Colon (tissue), 2 donors: ENCODE measurements at regions not wholly inside any gene's neighbourhood (a gene's known extent, or its start where the extent isn't known, plus 50 kb on each side); places are given as distances from the start of the nearest gene placed in this dataset.
"Not testable (repeated sequence)": the region's sequence is repeated elsewhere in the genome, so short reads cannot be mapped to it uniquely, and the experiment has no call there.

ENCODE experiments used
- FAIRE-seq: peaks from 2 replicates; lab custom pipeline; 2012; peaks lifted over from hg19 to GRCh38; lab: Jason Lieb, UNC
- donor health status: control.
- donor health status: control.

DNA sequence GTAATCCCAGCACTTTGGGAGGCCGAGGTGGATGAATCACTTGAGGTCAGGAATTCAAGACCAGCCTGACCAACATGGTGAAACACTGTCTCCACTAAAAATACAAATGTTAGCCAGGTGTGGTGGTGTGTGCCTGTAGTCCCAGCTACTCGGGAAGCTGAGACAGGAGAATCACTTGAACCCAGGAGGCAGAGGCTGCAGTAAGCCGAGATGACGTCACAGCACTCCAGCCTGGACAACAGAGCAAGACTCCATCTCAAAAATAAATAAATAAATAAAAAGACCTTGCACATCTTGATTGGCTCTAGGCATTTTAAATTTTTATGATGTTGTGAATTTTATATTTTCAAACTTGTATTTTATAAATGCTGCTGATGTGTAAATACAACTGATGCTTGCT is 141.7 kb downstream of the ARRDC3 start:
- FAIRE-seq: not testable (repeated sequence)

DNA sequence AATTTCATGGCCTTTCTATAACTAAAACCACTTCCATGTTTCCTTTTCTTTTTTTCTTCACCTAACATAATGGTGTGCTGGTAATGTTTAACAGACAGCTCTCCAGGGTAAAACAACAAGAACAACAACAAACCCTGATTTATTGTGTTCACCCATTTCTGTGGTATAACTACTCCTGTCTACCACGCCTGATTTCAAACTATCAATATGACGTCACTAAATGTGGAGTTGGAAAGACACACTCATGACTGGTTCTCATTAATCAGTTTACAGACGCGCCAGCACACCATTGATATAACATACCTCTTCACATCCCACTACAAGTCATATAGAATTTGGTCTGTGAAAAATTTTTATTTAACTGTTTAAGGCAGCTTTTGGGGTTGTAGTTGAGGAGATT is 142.9 kb downstream of the ARRDC3 start:
- no peak for FAIRE-seq

DNA sequence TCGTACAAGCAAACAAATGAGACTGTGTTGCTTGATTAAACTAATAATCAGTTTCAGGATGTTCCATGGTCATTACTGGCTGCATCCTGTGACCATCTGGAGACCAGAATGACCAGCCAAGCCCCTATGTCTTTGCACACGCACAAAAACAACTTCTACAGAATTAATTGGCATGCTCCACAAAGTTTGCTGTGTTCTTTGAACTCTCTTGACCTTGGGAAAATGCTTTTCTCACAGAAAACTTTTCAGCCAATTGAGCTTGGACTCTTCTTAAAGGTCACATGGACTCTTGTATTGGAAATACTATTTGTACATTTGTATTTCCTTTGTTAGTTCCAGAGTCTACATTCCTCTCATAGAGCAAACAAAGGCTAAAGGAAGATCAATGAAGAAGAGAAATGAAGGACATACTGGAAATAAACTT is 147.8 kb downstream of the ARRDC3 start:
- FAIRE-seq: no peak

DNA sequence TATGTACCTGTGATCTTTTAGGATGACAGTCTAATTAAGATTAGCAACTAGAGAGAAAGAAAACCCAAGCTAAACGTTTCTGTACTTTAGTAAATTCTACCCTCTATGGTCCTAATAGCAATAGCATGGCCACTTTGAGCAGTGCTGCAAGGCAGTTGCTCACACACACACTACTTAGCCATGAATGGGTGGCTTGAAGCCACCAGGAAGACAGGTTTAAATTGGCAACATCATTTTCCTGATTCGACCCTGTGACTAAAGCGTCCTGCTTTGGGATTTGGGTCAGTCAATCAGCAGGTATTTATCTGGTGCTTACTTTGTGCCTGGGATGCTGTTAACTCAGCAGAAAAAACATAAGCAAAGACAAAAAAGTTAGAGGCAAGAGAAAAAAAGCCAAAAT is 150.6 kb downstream of the ARRDC3 start:
- FAIRE-seq: no peak

DNA sequence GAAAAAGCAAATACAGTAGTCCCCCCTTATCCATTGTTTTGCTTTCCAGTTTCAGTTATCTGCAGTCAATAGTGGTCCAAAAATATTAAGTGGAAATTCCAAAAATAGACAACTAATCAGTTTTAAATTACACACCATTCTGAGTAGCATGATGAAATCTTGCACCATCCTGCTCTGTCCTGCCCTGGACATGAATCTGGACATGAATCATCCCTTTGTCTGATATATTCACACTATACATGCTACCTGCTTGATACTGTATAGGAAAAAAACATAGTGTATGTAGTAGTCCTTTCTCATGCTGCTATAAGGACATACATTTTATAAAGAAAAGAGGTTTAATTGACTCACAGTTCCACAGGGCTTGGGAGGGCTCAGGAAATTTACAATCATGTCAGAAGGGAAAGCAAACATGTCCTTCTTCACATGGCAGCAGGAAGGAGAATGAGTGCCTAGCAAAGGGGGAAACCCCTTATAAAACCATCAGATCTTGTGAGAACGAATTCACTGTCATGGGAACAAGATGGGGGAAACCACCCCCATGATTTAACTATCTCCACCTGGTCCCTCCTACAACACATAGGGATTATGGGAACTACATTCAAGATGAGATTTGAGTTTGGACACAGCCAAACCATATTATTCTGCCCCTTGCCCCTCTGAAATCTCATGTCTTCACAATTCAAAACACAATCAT is 153.9 kb downstream of the ARRDC3 start:
- no peak for FAIRE-seq

DNA sequence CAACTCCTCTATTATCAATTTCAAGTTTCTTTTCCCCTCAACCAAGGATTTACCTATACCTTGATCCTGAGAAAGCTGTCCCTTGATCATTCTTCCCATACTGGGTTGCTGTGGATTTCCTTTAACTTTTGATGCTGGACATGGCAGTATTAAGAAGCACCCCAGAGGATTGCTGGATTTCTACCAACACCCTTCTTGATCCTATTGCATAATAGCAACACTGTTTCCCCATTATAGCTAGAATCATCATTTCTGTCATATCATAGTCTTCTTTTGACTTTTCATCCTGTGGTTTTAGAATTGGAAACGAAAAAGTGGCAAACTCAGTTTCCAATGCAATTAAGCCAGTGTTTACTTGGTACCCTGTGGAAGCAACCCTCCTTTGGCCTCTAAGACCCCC is 154.9 kb downstream of the ARRDC3 start:
- no peak for FAIRE-seq

DNA sequence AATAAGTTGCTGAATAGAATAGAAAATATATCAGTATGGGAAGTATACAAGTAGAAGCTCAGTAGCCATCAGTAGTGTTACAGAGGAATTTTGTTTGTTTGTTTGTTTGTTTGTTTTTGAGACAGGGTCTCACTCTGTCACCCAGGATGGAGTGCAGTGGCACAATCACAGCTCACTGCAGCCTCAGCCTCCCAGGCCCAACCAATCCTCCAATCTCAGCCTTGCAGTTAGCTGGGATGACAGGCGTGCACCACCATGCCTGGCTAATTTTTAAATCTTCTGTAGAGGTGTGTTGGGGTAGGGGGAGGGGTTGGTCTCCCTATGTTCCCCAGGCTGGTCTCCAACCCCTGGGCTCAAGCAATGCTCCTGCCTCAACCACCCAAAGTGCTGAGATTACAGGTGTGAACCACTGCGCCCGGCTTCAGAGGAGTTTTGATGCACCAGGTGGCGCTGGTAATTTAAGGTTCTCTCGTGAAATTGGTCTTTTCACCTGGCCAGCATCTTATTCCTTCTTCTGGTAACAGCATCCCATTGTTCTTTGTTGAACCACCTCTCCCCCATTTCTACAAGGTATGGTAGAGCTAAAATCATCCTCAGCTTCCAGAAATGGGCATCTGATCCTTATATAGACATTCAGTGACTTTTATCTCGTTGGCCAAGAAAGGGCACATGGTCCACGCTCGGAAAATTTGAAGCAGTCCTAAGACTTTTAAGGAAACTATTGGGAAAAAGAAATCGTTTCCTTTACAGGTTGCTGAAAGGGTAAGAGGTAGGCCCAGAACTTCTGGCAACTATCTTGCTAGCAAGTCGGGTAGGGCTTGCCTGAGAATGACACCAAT is 157.1 kb downstream of the ARRDC3 start:
- no peak for FAIRE-seq

DNA sequence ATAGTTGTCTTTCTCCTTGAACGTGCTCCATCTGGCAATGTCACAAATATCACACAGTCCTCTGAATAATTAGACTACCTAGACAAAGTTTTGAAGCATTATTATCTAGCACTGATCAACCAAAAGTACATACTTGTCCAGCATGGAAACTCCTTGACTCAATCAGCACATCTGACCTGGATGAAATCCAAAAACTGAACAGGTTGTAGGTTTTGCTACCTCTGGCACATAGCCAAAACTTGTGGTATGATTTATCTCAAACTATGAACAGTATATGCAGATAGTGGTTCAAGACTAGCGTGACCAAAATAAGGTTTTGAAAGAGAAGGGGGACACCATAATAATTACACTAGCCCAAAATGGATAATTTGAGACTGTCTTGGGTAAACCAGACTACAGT is 158.1 kb downstream of the ARRDC3 start:
- no peak for FAIRE-seq

DNA sequence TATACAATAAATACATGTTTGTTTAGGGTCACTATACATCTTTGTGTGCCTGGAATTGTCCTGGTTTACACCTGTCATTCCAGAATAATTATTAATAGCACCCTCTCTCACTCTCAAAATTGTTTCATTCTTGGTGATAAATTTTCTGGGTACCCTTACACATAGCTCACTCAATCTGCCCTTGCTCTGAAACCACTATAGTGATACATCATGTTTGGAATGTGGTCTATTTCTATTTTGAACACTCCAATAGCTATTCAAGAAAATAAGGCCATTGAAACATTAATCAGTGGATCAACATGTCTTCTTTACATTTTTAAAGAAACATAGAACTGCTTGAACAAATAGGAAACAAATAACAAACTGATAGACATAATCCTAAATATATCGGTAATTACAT is 158.7 kb downstream of the ARRDC3 start:
- FAIRE-seq: no peak

DNA sequence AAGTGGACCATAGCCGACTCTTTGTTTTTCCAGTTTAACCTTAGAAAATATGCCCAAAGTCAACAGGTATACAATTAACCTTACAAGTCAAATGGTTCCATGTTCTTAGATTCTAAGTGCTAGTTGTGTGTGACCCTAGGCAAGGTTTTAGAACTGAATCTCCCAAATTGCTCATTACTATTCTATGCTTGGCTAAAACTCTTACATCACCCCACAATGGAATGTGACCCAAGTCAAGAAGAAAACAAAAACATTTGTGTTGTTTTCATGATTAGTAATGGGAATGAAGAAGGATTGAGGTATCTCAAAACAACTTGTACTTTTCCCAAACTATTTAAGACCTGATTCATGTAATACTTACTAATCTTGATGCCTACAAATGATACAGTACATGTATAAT is 159.2 kb downstream of the ARRDC3 start:
- no peak for FAIRE-seq

DNA sequence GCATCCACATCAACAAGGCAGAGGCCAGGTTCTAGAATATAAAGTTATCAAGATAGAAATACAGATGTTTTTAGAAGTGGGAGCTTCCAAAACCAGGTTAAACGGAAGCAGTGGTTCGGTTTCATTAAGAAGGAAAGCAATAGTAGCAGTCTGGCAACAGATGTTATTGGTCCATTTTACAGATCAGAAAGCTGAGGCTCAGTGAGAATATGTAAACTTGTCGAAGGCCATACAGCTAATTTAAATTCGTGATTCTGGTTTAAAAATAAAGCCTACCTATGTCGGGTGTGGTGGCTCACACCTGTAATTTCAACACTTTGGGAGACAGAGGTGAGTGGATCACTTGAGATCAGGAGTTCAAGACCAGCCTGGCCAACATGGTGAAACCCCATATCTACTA is 160.6 kb downstream of the ARRDC3 start:
- no peak for FAIRE-seq

DNA sequence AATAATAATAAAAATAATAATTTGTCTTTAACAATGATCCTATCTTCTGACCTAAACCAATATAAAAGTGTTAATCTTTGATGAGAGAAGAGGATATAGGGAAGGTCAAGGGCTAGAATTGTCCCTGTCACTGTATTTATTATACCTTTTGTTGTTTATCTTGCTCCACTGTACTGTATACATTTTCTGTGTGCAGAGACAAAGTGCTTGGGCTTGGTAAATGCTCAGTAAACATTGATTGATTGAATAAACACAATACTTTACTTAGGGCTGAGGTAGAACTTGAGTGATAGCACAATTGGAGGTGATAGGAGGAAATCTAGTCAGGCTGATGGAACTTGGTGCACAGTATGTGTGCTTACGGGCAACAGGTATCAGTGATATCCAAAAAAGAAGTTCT is 161.2 kb downstream of the ARRDC3 start:
- no peak for FAIRE-seq

DNA sequence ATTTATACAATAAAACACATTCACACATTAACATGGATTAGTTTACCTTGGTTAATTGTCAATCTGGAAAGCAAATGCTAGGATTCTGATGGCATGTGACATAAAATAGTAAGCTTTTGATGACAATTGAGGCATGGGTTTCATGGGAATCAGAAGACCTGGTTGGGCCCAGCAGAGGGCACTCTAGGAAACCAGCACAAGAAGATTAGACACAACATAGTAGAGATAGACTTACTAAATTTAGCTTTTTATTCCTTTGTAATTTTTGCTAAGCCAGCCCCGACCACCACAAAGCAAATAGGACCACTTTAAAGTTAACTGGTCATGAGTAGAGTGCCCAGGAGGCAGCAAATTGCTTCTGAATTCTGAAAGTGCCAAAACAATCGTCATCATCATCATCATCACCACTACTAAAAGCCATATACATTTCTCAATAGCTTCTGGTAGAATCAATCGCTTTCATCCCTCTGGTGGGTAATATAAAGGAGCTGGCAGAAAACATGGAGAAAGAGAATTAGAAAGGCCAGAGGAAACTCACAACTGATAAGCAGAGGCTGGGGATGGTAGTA is 163.2 kb downstream of the ARRDC3 start:
- no peak for FAIRE-seq

DNA sequence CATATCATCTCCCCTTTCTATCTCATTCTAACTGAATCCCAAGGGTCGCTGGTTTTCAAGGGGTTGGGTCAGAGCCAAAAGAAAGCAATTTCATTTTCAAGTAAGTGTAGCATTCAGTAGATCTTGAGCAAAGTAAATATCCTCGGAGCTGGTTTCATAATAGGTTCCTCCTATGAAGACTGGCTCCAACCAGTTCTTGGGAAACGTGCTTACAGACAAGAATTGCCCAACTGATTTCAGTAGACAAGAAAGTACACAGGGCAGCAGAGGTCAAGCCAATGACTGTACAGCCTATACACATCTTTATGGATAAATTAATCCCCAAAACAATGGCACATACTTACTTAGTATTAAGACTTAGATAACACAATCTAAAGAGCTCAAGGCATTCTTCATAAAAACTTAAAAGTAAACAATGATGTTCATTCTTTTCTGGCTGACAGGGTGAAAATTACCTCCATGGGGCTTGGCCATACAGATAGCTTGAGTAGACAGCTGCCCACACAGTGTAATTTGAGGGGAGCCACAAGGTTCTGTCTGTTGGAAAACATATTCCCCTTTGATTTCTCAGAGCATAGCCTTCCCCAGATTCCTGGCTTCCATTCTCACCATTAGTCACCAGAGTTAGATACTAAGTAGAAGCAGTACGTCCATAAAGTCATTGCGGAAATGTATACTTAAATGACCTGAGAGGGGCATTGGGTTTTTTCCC is 163.9 kb downstream of the ARRDC3 start:
- FAIRE-seq: no peak

DNA sequence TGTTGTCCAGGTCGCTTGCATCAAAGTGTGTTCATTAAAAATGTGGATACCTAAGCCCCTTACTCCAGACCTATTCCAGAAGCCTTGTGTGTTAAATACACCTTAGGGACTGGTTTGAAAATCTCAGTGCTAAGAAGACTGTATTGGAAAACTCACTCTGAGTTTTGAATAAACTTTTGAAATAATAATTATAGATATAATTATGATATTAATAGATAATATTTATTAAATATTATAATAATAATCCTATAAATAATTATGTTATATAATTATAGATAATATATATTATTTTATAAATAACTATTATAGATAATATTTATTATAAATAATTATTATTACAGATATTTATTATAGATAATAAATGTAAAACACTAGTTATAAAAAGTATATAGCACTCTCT is 165.3 kb downstream of the ARRDC3 start:
- FAIRE-seq: peak; percentile 97

DNA sequence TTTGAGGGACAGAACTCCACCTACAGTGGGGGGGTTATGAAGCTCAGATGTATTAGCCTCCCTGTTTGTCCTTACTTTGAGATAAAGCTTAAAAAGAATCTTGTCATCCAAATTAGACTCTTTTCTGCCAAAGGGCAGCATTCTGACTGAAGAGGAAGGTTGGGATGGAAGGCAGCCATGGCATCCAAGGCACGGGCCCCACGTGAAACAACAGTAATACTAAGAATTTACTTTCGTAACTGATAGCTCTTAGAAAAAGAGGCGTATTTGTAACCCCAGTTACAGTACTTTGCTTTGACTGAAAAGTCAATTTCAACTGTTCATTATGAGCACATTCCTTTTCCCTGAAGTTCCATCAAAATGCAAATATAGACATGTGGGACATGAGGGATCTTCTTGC is 168.5 kb downstream of the ARRDC3 start:
- no peak for FAIRE-seq
